CD4-positive, alpha-beta T cell treated with Interleukin-4 for 1 hour (primary cell): ENCODE measurements at regions not wholly inside any gene's neighbourhood (a gene's known extent, or its start where the extent isn't known, plus 50 kb on each side); places are given as distances from the start of the nearest gene placed in this dataset.
"Not testable (repeated sequence)": the region's sequence is repeated elsewhere in the genome, so short reads cannot be mapped to it uniquely, and the experiment has no call there.

Experiments
- DNase-seq, 2 donors: peaks; one replicate each; pipeline ENCODE4 v3.0.0-alpha.2; 2020 to 2022

DNA sequence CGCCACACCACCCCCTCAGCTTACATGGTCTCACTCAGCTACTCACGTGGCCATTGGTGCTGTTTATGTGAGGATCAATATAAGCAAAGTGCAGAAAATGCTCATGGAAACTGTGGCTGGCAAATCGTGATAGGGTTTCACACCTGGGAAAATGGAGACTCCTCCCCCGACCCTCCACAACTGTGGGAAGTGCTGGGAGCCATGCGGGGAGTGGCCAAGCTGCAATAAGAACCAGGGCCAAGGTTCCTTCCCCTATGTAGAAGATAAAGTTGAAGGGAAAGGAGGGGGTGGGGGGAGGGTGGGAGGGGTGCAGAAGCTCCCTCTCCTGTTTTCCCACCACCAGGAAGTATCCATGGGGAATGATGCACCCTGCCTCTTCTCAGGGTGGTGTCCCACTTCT, 145.5 kb upstream of the MAMLD1 start:
- DNase-seq = no peak

DNA sequence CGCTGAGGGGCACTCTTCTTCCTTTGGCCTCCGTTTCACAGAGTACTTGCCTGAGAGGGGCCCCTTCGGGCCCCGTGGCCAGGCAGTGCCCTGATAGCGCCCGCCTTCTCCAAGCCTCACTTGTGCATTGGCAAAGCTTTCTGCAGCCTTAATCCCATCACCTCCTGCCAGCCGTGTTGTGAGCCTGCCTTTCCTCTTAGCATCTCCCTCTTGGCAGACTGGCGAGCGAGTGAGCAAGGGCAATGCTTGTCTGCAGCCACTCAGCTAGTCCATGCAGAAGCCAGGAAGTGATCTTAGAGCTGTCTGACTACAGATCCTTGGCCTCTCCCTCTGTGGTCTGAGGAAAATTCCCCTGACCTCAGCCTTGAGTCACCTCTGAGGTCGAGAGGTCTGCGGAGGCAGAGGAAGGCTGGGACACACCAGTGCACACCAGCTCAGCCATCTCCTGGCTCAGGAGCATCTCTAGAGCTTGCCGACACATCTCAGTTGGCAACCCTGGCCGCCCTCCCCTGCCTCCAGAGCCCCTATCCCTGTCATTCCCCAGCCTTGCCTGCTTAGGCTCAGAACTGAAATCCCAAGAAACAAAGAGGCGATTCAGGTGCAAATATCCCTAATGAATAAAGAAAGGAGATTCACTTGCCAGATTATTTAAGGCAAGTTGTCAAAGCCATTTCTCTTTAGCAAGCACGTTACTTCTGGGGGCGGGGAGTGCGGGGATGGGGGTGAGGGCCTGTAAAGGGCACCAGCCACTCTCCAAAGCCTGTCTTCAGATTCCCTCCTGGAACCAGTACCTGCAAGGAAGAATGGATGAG, 143.5 kb upstream of the MAMLD1 start:
- no peak for DNase-seq

DNA sequence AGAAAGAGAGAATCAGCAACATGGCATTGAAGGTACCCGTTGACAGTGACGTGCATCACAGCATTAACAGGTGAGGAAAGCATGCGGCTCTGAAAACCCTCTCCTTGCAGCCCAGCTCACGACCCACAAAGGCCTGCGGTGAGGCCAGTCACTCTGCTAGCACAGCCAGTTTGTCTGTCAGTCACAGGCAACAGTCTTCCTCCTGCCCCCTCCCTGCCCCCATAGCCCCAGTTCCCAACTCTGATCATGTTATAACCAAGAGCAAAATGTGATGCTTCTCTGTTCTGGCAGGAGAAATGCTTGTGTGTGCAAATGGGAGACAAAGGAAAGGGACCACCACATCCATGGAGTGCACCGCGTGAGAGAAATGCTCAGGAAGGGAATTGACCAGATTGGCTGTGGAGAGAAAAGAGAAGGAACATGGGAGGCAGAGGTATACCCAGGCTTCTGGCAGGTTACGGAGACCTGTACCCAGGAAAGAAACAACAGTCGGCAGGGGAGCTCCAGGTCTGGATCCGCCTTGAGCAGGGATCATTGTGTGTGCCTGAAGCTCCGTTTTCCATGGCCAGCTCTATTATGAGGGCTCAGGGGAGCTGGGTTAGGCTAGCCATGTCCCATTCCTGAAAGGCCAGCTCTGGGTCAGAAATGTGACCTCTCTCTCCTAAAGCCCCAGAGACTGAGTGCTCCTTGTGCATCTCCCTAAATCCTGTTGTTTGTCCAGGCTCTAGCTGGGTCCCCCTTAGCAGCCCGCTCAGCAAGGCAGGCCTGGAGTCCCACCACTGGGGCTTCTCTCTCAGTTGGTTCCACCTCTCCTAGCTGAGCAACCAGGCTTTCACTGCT, 139.7 kb upstream of the MAMLD1 start:
- no peak for DNase-seq

DNA sequence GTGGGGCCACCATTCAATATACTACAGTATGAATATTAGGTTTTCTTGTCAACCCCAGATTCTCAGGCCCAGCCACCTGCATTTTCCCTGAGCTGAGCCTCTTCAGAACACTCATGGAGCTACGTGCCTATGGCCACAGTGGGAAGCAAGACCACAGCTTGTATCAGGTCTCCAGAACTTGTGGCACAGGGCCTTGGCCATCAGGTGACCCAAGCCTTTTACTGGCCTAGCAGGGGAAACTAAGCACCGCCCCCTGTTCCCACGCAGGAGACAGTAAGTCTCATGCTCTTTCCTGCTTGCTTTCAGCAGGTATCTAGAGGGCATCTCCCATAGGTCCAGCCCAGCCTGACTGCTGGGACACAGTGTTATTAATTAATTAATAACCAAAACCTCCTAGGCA, 138.4 kb upstream of the MAMLD1 start:
- no peak for DNase-seq

DNA sequence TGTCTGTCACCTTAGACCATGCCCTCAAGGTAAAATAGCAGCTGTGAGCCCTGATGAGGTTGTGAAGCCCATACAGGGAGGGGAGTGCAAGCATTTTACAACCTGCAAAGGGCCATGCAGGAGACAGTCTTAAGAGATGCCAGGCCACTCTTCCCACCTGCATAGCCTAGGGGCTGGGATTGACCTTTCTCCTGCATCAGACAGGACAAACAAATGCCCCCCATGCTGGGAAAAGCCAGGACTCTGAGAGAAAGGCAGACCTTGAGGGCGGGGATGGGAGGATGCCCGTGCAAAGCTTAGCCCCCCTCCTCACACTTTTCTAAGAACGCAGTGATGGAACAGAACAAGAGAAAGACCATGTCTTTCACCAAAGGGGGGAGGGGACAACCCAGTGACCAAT, 137.9 kb upstream of the MAMLD1 start:
- no peak for DNase-seq

DNA sequence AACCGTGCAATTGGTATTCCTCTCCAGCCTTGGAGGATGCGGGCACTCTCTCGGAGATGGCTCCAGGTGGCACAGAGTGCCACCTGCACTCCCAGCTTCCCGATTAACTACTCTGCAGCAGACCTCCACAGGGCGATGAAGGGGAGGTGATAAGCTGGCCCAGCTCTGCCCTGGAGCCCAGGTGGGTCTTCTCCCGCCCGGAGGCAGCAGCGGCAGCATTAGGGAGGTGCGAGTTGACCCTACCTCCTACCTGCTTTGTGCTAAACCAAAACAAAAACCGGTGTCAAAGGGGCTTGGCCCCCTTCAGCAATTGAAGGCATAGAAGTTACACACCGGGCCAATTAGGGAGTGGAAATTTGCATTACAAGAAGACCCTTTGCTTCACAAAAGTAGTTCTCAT, 137.4 kb upstream of the MAMLD1 start:
- no peak for DNase-seq

DNA sequence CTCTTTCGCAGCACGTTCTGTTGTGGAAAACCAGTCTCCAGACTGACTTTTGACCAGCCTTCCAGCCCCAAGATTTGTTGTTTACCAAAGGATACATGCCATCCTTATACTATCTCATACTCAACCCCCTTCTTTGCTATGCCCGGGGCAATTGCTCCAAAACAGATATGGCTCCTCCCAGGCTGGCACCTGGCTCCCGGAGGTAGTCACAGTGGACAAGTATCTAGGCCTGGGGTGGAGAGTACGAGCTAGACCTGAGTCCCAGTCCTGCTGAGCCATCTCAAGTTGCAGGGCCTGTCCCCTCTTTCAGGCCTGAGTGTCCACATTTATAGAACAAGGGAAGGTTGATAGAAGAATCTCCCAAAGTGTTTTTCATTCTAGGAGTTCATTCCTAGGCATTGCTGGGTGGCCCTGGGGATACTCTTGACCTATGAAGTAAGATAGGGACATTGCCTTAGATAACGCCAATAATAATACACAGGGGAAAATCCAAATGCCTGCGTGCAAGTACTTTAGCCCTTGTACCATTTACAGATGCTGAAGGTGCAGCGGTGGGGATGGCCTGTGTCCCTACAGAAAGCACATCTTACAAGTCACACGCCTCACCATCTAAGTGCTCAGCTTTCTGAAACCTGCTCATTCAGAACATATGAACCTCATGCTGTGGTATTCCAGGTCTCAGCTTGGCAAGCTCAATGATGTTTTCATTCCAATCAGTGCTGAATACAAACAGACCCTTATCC, 136.7 kb upstream of the MAMLD1 start:
- no peak for DNase-seq

DNA sequence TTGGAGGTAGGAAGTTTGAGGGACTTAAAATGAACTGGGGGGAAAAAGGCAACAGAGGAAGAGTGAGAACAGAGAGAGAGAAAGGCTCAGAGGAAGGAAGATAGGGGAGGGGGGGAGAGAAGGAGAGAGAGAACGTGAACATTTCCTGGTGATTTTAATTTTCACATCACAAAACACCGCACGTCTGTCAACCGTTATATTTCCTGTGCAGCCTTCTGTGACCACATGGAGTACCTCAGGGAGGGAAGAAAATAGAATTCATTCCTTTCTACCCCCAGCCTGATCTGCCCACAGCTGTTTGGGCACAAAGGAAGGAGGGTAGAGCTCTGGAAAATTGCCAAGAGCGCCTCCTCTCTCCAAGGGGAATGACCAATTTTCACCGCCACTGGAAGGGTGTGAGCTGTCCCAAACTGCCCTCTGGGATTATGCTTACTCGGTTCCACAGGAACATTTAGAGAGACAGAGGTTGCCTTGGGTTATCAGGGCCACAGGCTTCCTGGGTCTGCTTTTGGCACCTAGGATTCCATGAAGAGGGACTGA, 135.7 kb upstream of the MAMLD1 start:
- no peak for DNase-seq

DNA sequence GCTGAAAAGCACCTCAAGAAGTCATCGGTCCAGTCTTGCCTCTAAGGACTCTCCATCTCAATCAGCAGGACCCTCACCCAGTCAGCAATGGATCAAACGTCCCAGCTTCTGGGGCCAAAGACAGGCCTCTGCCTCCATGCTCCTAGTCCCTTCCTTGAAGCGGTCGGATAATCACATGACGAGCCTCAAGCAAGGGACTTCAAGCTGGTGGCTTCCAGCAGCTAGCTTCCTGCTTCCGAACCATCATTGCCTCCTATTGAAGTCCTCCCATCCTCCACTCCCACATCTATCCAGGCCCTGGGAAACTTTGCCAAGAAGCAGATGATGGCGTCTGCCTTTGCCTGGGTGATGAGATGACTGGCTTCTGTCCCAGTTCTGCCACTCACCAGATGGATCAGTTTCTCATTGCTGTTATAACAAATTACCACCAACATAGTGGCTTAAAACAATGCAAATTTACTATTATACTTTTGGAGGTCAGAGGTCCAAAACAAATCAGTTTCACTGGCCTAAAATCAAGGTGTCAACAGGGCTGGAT, 135.2 kb upstream of the MAMLD1 start:
- DNase-seq = no peak

DNA sequence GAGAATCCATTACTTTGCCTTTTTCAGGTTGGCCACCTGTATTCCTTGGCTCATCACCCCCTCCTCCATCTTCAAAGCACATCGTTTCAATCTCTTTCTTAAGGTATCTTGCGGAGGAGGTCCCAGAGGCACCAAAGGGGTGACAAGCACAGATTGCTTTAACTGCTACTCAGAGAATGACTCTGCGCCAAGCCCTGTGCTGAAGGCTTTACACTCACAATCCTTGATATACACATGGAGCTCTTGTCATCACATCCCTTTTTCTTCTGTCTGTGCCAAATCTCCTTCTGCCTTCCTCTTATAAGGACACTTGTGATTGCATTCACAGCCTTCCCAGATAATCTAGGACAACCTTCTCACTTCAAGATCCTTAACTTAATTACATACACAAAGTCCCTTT, 134.7 kb upstream of the MAMLD1 start:
- no peak for DNase-seq

DNA sequence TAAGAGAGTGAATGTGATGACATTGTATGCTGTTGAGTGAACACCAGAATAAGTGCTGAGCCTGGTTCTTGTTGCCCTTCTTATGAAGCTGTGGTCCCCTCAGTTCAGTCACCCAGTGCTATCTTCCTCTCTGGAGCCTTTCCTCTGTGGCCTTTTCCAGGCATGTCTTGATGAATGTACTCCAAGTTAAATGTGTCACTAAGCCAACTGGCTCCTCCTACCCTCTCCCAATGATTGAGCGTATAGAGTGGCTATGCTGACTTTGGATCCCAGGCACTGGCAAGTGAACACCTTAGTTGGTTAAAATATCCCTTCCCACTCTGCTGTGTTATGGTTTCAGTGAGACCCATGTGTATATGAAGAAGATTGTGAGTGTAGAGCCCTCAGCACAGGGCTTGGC, 134.1 kb upstream of the MAMLD1 start:
- DNase-seq = no peak

DNA sequence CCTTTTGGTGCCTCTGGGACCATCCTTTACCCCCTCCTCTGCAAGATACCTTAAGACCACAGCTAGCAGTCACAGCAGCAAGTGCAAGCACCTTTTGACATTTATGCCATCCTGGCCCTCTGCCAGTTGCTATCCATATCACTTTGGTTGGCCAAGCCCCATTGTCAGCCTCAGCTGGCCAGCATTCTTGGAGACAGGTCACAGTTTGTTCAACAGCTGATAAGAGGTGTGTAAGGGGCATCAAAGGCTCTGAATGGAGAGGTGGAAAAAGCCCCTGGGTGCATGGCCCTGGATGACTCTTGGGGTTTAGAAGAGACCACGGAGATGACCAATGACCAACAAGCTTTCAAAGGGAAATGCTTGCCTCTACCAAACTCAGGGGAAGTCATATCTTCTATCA, 133.6 kb upstream of the MAMLD1 start:
- no peak for DNase-seq

DNA sequence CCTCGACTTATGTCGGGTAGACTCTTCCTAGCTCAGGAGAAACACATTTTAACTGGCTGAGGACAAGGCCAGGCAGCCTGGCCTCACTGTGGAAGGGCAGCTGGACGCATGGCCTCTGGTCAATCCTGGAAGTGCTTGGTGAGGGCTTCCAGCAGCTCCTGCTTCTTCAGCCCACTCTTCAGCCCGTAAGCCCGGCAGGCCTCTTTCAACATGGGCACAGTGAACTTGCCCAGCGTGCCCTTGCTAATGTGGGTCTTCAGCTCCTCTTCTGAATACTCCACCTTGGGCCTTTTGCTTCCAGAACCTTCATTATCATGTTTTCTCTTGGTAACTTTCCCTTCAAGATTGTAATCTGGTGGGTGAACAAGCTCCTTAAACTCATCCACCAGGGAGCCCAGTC, 132.2 kb upstream of the MAMLD1 start:
- DNase-seq = not testable (repeated sequence)

DNA sequence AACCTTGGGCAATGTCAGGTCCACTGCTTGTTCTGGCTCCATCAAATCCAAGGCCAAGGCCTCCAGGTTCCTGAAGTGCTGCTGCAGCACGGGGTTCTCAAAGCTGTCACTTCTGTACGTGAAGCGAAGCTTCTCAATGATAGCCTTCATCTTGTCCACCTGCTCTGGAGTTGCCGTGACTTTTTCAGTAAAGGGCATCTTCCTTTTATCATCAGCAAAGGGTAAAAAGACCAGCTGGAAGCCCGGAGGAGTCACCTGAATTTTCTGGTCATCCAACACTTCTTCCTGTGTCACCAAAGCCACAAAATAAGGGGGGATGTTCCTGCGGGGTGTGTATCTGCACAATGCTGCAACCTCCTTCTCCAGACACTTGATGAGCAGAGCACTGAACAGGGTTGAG, 131.7 kb upstream of the MAMLD1 start:
- DNase-seq = not testable (repeated sequence)

DNA sequence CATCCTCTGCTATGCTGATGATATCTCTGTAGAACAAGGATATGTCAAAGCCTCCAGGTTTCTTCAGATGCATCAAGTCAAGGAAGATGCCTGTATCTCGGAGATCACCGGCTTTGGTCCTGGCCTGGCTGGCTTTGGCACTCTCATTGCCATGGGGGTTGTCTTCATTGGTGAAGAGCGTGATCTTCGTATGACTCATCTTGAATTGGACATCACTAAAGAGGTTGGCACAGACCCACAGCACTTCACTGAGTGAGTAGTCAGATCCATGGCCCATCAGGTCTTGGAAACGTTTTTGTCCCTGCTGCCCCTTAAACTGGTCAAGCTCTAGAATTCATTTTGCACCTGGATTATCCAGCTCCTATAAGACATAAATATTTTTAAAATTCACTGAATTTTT, 130.9 kb upstream of the MAMLD1 start:
- not testable (repeated sequence) for DNase-seq

DNA sequence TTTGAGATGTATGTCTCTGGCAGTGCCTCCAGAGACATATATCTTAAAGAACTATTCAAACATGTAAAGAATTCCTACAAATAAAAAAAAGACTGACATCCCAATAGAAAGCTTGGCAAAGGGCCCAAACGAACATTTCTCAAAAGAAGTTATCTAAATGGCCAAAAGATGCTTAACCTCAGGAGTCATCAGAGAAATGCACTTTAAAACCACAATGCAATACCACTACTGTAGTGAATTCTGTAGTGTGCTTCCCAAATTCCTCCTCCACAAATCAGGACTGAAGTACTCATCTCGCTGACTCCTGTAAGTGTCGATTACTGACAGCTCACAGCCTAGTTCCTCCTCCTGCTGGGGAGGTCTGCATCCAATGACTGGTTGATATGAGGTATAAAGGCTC, 129.0 kb upstream of the MAMLD1 start:
- DNase-seq = no peak

DNA sequence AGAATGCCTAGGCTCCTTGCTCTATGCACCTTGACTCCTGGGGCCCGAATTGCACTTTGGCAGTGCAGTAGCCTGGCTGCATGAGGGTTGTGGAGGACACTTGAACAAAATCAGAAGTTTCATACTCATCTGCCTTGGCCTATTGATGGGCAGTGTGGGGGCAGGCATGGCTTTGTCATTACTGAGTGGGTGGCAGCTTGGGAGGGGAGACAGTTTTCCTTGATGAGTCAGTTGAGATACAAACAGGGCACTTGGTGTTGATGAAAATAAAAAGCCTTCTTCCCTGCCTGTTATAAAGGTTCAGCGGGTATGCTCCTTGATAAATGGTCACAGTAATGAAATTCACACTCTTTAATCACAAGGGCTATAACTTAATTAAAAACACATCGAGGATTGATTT, 126.8 kb upstream of the MAMLD1 start:
- no peak for DNase-seq

DNA sequence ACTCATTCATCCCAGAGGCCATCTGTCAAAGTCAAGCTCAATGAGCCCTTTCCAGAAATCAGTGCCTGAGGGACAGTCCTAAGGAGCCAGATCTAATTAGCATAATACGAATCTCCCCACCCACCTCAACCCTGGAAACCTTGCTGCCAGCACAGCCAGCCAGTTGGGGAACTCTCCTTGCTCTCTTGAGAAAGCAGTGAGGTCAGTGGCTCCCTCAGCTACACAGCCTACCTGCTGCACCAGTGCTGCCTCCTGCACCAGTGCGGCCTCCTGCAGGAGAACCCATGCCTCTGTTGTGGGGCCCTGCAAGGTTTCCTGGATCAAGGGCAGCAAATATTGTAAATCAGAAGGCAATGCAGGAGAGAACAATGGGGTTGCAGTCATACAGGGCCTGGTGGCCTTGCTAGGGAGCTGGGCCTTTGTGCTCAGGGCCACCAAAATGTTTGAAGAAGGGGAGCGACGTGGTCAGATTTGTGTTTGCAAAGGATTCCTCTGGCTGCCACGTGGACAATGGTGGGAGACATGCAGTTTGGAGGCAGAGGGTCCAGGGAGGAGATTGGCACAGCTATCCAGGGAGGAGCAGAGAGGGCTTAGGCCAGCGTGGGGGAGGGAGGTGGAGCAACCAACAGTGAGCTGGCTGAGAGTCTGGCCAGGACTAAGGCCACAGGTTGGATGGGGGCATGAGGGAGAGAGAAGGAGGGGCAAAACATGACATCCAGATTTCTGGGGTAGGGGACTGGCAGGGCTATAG, 124.3 kb upstream of the MAMLD1 start:
- DNase-seq = no peak

DNA sequence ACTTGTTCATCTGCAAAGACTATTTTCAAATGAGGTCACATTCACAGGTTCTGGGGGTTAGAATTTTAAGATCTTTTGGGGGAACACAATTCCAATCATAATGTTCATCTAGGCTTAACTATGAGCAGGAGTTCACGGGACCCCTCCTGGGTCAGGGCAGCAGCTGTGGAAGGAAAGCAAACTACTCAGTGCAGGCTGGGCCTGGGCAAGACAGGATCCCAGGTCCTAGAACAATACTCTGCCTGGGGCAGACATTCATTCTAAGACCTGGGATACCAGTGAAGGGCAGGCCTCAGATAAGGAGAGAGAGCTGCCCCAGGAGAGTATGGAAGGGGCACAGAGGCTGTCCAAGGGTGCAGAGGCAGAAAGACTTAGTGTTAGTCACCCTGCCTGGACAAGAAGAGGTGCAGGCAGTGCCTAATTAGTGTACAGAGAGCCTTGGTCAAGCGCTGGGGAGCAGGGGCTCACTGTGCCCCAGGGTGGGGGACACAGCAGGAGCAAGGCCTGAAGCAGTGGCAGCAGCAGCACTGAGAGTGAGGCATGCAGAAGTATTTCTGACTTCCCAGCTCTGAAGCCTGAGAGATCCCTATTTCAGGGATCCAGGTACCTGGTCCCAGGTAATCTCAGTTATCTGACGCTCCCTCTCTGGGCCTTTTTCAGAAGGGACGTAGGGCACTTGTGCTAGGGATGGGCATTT, 123.0 kb upstream of the MAMLD1 start:
- no peak for DNase-seq

DNA sequence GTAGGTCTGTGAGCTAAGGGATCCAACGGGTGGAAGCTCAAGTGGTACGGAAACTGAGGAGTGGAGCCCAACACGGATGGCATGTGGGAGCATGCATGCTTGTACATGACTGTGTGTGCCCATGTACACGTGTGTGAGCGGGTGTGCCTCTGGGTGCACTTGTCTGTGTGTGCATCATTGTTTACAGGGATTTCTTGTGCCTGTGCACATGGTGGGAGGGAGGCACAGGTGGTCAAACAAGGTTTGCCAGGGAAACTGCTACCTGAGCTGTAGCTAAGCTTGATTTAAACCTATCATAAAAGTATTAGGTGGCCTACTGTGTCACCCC, 122.5 kb upstream of the MAMLD1 start:
- DNase-seq = no peak

DNA sequence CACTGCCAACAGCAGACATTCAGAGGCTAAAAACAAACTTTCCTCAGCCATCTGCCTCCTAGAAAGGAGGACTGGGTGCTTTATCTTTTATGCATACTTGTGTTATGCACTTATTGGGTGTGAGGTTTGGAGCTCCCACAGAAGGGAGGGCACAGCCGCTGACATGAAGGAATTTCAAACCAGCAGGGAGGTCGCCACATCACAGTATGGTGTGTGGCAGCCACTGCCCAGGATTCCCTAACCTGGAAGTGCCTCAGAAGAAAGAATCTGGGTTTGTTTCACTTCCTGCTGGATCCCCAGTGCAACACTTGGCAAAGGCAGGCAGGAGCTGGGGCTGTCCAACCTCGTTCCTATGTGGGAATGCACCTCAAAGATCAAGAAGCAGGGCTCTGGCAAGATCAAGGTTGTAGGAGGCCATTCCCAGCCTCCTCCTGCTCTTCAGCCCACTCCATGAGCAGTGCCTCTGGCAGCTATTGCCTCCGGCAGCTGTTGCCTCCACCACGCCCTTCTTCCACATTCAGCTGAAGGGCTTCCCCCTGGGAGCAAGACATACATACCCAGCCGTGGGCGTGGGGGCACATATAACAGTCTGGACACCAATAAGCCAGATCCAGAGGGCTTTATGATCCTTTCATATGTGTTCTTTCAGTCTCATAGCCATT, 109.0 kb upstream of the MAMLD1 start:
- no peak for DNase-seq
